Stimulated activated effector memory CD8-positive, alpha-beta T cell treated with anti-CD3 and anti-CD28 coated beads, Interleukin-12 subunit alpha, Interleukin-12 subunit beta, amount 100 ng/mL, for 72 hours (primary cell): ENCODE measurements at regions not wholly inside any gene's neighbourhood (a gene's known extent, or its start where the extent isn't known, plus 50 kb on each side); places are given as distances from the start of the nearest gene placed in this dataset.

Source experiments
- ATAC-seq: fragments of 150-1000 bp; cut with Tn5 transposase; 2 replicates; pipeline ENCODE4 v1.10.0; 2021
- DNase-seq, 2 donors: peaks; one replicate each; pipeline ENCODE4 v3.0.0; 2021 to 2022; ENCODE audit warnings: low spot score in 2 of 2
- H3K27ac Mint-ChIP-seq: one replicate; pipeline ENCODE4 v1.8.0; 2022; ENCODE audit warnings: mild to moderate bottlenecking, mixed read lengths
- H3K36me3 Mint-ChIP-seq: one replicate; pipeline ENCODE4 v1.8.0; 2022; ENCODE audit warnings: mild to moderate bottlenecking, mixed read lengths
- H3K4me1 Mint-ChIP-seq: one replicate; pipeline ENCODE4 v1.8.0; 2022; ENCODE audit warnings: mixed read lengths
- H3K4me3 Mint-ChIP-seq: one replicate; pipeline ENCODE4 v1.8.0; 2022; ENCODE audit warnings: mild to moderate bottlenecking, mixed read lengths
- H3K9me3 Mint-ChIP-seq: one replicate; pipeline ENCODE4 v1.8.0; 2022; ENCODE audit warnings: mixed read lengths

DNA sequence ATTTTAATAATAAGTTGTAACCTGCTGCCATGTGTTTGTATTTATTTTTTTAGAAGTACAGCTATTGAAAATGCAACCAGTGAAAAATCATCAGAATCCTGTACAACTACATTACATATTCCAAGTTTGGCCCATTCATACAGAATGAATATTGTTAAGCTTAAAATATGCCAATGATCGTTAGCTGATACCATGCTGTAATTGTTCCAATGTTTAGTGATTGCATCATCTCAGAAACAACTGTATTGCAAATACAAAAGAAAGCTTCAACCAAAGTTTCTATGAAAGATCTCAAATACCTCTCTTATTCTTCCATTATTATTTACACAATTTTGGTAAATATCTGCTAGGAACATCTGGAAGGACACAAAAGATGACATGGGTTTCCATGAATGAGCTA is 51.6 kb upstream of the ALCAM start:
- ATAC-seq (no peak), DNase-seq (no peak)
- no peaks in the 10 kb centered on the region for H3K9me3 Mint-ChIP-seq
- H3K27ac Mint-ChIP-seq: no peak overlapping the region
- H3K4me1 Mint-ChIP-seq: no peaks in the 10 kb centered on the region
- no peaks in the 10 kb centered on the region for H3K36me3 Mint-ChIP-seq
- no peak overlapping the region for H3K4me3 Mint-ChIP-seq

DNA sequence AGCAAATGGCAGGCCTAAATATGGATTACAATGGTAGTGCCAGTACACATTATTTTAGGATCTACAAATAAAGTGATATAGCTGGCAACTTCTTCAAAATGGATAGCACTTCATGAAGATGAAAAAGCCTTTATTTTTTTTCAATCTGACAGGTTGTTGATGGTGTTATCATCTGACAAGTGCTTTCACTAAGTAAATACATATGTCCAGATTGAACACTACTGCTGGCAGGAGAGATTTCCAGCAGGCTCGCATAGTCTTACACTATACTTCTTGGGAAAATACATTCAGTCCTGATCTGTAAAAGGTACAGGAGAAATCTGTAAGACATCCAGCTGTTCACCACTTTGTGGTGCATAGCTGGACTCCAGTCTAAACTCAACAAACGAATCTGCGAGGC is 50.9 kb upstream of the ALCAM start:
- no peaks in the 10 kb centered on the region for H3K36me3 Mint-ChIP-seq
- H3K9me3 Mint-ChIP-seq: no peaks in the 10 kb centered on the region
- ATAC-seq (no peak), DNase-seq (no peak)
- H3K27ac Mint-ChIP-seq: no peak overlapping the region
- H3K4me3 Mint-ChIP-seq: no peak overlapping the region
- no peaks in the 10 kb centered on the region for H3K4me1 Mint-ChIP-seq

DNA sequence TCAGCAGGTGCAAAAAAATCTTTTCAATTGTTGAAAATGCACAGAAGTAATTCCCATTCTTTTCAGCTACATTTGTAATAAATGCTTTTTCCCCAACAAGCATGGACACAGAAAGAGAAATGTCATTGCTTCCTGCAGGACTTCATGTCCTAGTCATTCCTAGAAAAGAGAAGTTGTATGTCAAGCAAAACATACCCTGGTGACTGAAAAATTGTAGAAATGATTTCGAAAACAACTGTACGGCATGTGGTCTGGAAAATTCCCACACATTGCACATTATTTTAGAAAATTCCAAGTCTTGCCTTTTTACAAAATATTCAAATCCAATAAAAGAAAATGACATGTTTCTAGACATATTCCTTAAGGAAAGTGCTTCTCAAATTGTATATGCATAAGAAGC is 50.4 kb upstream of the ALCAM start:
- DNase-seq (no peak), ATAC-seq (no peak)
- Mint-ChIP-seq H3K4me1 (no peaks in the 10 kb centered on the region), H3K27ac (no peak overlapping the region), H3K36me3 (no peaks in the 10 kb centered on the region), H3K4me3 (no peak overlapping the region), H3K9me3 (no peaks in the 10 kb centered on the region)
